Left ventricle myocardium inferior (tissue), 1 donor: ENCODE measurements at regions not wholly inside any gene's neighbourhood (a gene's known extent, or its start where the extent isn't known, plus 50 kb on each side); places are given as distances from the start of the nearest gene placed in this dataset.

Experiments
- DNase-seq: peaks from one replicate; pipeline ENCODE4 v3.0.0-alpha.2; 2020
- H3K27ac ChIP-seq: fragments of 200-600 bp; replicated peaks from 2 replicates; pipeline ENCODE4 v1.8.0; 2021
- H3K27me3 ChIP-seq: fragments of 200-600 bp; 2 replicates; pipeline ENCODE4 v1.8.0; 2021; ENCODE audit warnings: low read depth
- H3K36me3 ChIP-seq: fragments of 200-600 bp; 2 replicates; pipeline ENCODE4 v1.8.0; 2021
- H3K4me1 ChIP-seq: fragments of 200-600 bp; 2 replicates; pipeline ENCODE4 v1.8.0; 2021
- H3K4me3 ChIP-seq: fragments of 200-600 bp; 2 replicates; pipeline ENCODE4 v1.8.0; 2021; ENCODE audit warnings: mild to moderate bottlenecking, moderate library complexity
- H3K9me3 ChIP-seq: fragments of 200-600 bp; replicated peaks from 2 replicates; pipeline ENCODE4 v1.8.0; 2021
- CTCF ChIP-seq: fragments of 200-600 bp; IDR thresholded peaks from 2 replicates; pipeline ENCODE4 v1.8.0; 2021; ENCODE audit warnings: antibody characterized with exemption, mild to moderate bottlenecking, borderline replicate concordance
- intact Hi-C: fragments of 100-400 bp; cut with micrococcal nuclease; formaldehyde crosslinking; loops from one replicate; pipeline ENCODE4 v1.11.0; 2022
- donor health status: DM: no; HTN: yes; CAD: no; lungs with severe emphysema.

GRCh38 chr10:108639010-108639409, 1284.3 kb downstream of the XPNPEP1 start:
- Histone ChIP-seq H3K4me3 (no peak overlapping the region), H3K36me3 (no peaks in the 10 kb centered on the region), H3K27me3 (peaks cover 2% of the 10 kb centered on the region), H3K4me1 (no peaks in the 10 kb centered on the region), H3K27ac (no peak overlapping the region), H3K9me3 (peaks cover 16% of the 10 kb centered on the region)
- TF ChIP-seq CTCF = no peak
- intact Hi-C loops = no loop called here
- DNase-seq = no peak

GRCh38 chr10:108638225-108638624, 1285.1 kb downstream of the XPNPEP1 start:
- no peaks in the 10 kb centered on the region for H3K36me3 ChIP-seq
- TF ChIP-seq CTCF = no peak
- DNase-seq = no peak
- H3K4me1 ChIP-seq = no peaks in the 10 kb centered on the region
- no peak overlapping the region for H3K4me3 ChIP-seq
- no peak overlapping the region for H3K27ac ChIP-seq
- peaks cover 2% of the 10 kb centered on the region for H3K27me3 ChIP-seq
- H3K9me3 ChIP-seq = peaks cover 16% of the 10 kb centered on the region
- intact Hi-C loops = no loop called here

- Histone ChIP-seq H3K36me3 (no peaks in the 10 kb centered on the region), H3K9me3 (peaks cover 16% of the 10 kb centered on the region), H3K27me3 (peaks cover 2% of the 10 kb centered on the region), H3K4me1 (no peaks in the 10 kb centered on the region), H3K27ac (no peak overlapping the region), H3K4me3 (no peak overlapping the region)
- TF ChIP-seq CTCF = no peak
- DNase-seq = no peak
- intact Hi-C loops = no loop called here
Observed at GRCh38 chr10:108633046-108633445, 1290.3 kb downstream of the XPNPEP1 start.

- no peak overlapping the region for H3K4me3 ChIP-seq
- no peaks in the 10 kb centered on the region for H3K36me3 ChIP-seq
- peaks cover 14% of the 10 kb centered on the region for H3K9me3 ChIP-seq
- H3K4me1 ChIP-seq = no peaks in the 10 kb centered on the region
- intact Hi-C loops = no loop called here
- H3K27ac ChIP-seq = no peak overlapping the region
- no peak for DNase-seq
- H3K27me3 ChIP-seq = peaks cover 2% of the 10 kb centered on the region
- no peak for TF ChIP-seq CTCF
Observed at GRCh38 chr10:108632144-108632543, 1291.2 kb downstream of the XPNPEP1 start.

- H3K4me1 ChIP-seq = no peaks in the 10 kb centered on the region
- TF ChIP-seq CTCF = no peak
- peaks cover 6% of the 10 kb centered on the region for H3K9me3 ChIP-seq
- H3K27me3 ChIP-seq = peaks cover 2% of the 10 kb centered on the region
- no peak overlapping the region for H3K4me3 ChIP-seq
- no peak for DNase-seq
- intact Hi-C loops = no loop called here
- H3K27ac ChIP-seq = no peak overlapping the region
- no peaks in the 10 kb centered on the region for H3K36me3 ChIP-seq
Observed at GRCh38 chr10:108631332-108631731, 1292.0 kb downstream of the XPNPEP1 start.

- TF ChIP-seq CTCF = no peak
- H3K4me1 ChIP-seq = no peaks in the 10 kb centered on the region
- no peaks in the 10 kb centered on the region for H3K9me3 ChIP-seq
- no peaks in the 10 kb centered on the region for H3K27me3 ChIP-seq
- H3K4me3 ChIP-seq = no peak overlapping the region
- intact Hi-C loops = no loop called here
- H3K36me3 ChIP-seq = no peaks in the 10 kb centered on the region
- H3K27ac ChIP-seq = no peak overlapping the region
- DNase-seq = no peak
Observed at GRCh38 chr10:108629834-108630233, 1293.5 kb downstream of the XPNPEP1 start.
